Osteoblast (primary cell): ENCODE measurements at regions not wholly inside any gene's neighbourhood (a gene's known extent, or its start where the extent isn't known, plus 50 kb on each side); places are given as distances from the start of the nearest gene placed in this dataset.
A peak's percentile ranks its signal among the peaks of the same experiment; 100 is the strongest.
"Not testable (repeated sequence)": the region's sequence is repeated elsewhere in the genome, so short reads cannot be mapped to it uniquely, and the experiment has no call there.

ENCODE experiments used
- DNase-seq: peaks from one replicate; pipeline ENCODE4 v3.0.0; 2011; ENCODE audit warnings: low spot score, mixed read lengths; ENCODE audit not compliant: insufficient read length; ENCODE audit errors: missing footprints
- H2AFZ ChIP-seq: 2 replicates; pipeline ENCODE4 v1.6.0; 2011; ENCODE audit warnings: mild to moderate bottlenecking, low read length
- H3K27ac ChIP-seq: 2 replicates; pipeline ENCODE4 v1.5.1; 2011; ENCODE audit warnings: mild to moderate bottlenecking, low read depth, low read length, moderate library complexity
- H3K27me3 ChIP-seq: 2 replicates; pipeline ENCODE4 v1.6.0; 2012; ENCODE audit warnings: mild to moderate bottlenecking, control low read depth, inconsistent platforms, low read length, moderate library complexity; ENCODE audit not compliant: insufficient read depth
- H3K36me3 ChIP-seq: 2 replicates; pipeline ENCODE4 v1.5.1; 2011; ENCODE audit warnings: mild to moderate bottlenecking, low read length, control low read depth, moderate library complexity; ENCODE audit not compliant: insufficient read depth
- H3K4me1 ChIP-seq: 2 replicates; pipeline ENCODE4 v1.5.1; 2011; ENCODE audit warnings: mild to moderate bottlenecking, low read length, control low read depth, moderate library complexity; ENCODE audit not compliant: insufficient read depth
- H3K4me2 ChIP-seq: 2 replicates; pipeline ENCODE4 v1.6.0; 2011; ENCODE audit warnings: mild to moderate bottlenecking, low read length; ENCODE audit not compliant: insufficient read depth
- H3K4me3 ChIP-seq: fragments of 200-600 bp; sonication (generic); 3 replicates; pipeline ENCODE4 v1.5.1; 2012; ENCODE audit warnings: mild to moderate bottlenecking, low read length, inconsistent platforms; ENCODE audit not compliant: insufficient read depth
- H3K79me2 ChIP-seq: 2 replicates; pipeline ENCODE4 v1.6.0; 2012; ENCODE audit warnings: mild to moderate bottlenecking, low read length, control low read depth, inconsistent platforms; ENCODE audit not compliant: insufficient read depth
- H3K9me3 ChIP-seq: 2 replicates; pipeline ENCODE4 v1.5.1; 2011; ENCODE audit warnings: low read depth, low read length, control low read depth
- H4K20me1 ChIP-seq: 2 replicates; pipeline ENCODE4 v1.6.0; 2012; ENCODE audit warnings: mild to moderate bottlenecking, low read length, control low read depth; ENCODE audit not compliant: insufficient read depth
- TF ChIP-seq, protein P1 (sequence below): IDR thresholded peaks from 2 replicates; pipeline ENCODE4 v1.5.1; 2011; ENCODE audit warnings: mild to moderate bottlenecking, low read depth, low read length, moderate library complexity; ENCODE audit errors: extremely low read depth

DNA sequence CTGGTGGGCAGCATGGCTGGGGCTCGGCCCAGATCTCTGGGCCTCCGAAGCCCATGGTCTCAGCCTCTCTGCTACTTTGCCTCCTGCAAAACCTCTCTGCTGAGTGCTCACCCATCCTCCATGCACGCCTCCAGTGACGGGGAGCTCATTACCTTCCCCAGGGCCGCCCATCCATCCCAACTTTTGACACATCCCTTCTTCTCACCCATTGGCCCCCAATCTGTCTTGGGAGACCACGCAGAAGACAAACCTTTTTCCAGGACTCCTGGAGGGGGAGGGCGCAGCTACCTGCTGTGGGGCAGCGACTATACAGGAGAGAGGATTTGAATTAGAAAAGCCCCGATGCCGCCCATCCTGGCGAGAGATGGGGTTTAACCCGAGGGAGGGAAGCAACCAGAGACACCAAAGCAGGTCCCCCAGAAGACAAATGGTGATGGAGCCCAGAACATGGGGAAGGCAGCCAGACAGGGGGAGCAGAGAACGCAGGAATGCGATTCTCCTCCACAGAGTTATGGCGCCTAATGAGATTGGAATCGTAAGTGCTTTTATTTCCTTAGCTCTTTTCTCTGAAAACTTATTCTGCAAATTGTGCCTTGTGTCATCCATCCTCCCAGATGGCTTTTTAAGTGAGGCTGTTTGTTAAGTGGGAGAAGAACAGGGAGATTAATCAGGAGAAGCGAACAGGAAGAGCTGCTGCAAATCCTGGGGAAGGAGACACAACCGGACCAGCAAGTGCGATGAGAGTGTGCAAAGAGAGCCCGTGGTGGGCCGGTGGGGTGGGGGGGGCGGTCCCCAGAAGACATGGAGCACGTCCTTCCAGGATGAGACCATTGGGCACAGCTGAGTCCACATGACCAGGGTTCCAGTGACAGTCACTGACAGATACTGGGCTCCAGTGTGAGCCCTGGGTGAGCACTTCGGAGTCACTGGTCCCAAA is 623.5 kb downstream of the MATN1 start:
- Histone ChIP-seq H3K4me2 (no peak overlapping the region), H3K27ac (no peak overlapping the region), H4K20me1 (no peaks in the 10 kb centered on the region), H3K4me1 (no peaks in the 10 kb centered on the region), H3K79me2 (no peaks in the 10 kb centered on the region), H3K4me3 (no peak overlapping the region), H3K9me3 (no peaks in the 10 kb centered on the region), H3K27me3 (peaks cover 6% of the 10 kb centered on the region), H3K36me3 (no peaks in the 10 kb centered on the region), H2AFZ (no peak overlapping the region)
- peak; percentile 37 for DNase-seq
- TF ChIP-seq, protein P1, sequence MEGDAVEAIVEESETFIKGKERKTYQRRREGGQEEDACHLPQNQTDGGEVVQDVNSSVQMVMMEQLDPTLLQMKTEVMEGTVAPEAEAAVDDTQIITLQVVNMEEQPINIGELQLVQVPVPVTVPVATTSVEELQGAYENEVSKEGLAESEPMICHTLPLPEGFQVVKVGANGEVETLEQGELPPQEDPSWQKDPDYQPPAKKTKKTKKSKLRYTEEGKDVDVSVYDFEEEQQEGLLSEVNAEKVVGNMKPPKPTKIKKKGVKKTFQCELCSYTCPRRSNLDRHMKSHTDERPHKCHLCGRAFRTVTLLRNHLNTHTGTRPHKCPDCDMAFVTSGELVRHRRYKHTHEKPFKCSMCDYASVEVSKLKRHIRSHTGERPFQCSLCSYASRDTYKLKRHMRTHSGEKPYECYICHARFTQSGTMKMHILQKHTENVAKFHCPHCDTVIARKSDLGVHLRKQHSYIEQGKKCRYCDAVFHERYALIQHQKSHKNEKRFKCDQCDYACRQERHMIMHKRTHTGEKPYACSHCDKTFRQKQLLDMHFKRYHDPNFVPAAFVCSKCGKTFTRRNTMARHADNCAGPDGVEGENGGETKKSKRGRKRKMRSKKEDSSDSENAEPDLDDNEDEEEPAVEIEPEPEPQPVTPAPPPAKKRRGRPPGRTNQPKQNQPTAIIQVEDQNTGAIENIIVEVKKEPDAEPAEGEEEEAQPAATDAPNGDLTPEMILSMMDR: no peak

GRCh38 chr1:30097851-30098250 is 625.5 kb downstream of the MATN1 start:
- not testable (repeated sequence) for DNase-seq, H2AFZ ChIP-seq, H3K36me3 ChIP-seq

GRCh38 chr1:30095451-30096025 is 627.8 kb downstream of the MATN1 start:
- no peak overlapping the region for H2AFZ ChIP-seq
- H3K27ac ChIP-seq: no peak overlapping the region
- peaks cover 16% of the 10 kb centered on the region for H3K9me3 ChIP-seq
- no peaks in the 10 kb centered on the region for H3K4me1 ChIP-seq
- no peaks in the 10 kb centered on the region for H3K36me3 ChIP-seq
- H3K4me2 ChIP-seq: no peak overlapping the region
- no peaks in the 10 kb centered on the region for H4K20me1 ChIP-seq
- no peak overlapping the region for H3K4me3 ChIP-seq
- H3K27me3 ChIP-seq: no peaks in the 10 kb centered on the region
- H3K79me2 ChIP-seq: no peaks in the 10 kb centered on the region
- DNase-seq: peak; percentile 52
- TF ChIP-seq, protein P1: no peak

More at GRCh38 chr1:30097851-30098250, 625.5 kb downstream of the MATN1 start:
- H3K4me2 ChIP-seq, H3K9me3 ChIP-seq, H3K27me3 ChIP-seq, H3K79me2 ChIP-seq, H3K4me3 ChIP-seq, H3K4me1 ChIP-seq, H4K20me1 ChIP-seq, H3K27ac ChIP-seq: not testable (repeated sequence)

GRCh38 chr1:30095051-30095450 is 628.3 kb downstream of the MATN1 start:
- no peak overlapping the region for H2AFZ ChIP-seq
- H3K9me3 ChIP-seq: peaks cover 16% of the 10 kb centered on the region
- no peak overlapping the region for H3K4me2 ChIP-seq
- no peaks in the 10 kb centered on the region for H3K4me1 ChIP-seq
- no peaks in the 10 kb centered on the region for H3K36me3 ChIP-seq
- peak; percentile 65 for DNase-seq
- no peaks in the 10 kb centered on the region for H4K20me1 ChIP-seq
- no peaks in the 10 kb centered on the region for H3K79me2 ChIP-seq
- H3K27ac ChIP-seq: no peak overlapping the region
- no peak overlapping the region for H3K4me3 ChIP-seq
- TF ChIP-seq, protein P1: no peak
- no peaks in the 10 kb centered on the region for H3K27me3 ChIP-seq
